Large intestine (tissue), 3 donors: ENCODE measurements at regions not wholly inside any gene's neighbourhood (a gene's known extent, or its start where the extent isn't known, plus 50 kb on each side); places are given as distances from the start of the nearest gene placed in this dataset.

Experiments
- DNase-seq, 2 donors: peaks; one replicate each; pipeline versions ENCODE4 v3.0.0 to v3.0.0-alpha.2; 2013
- H3K27ac ChIP-seq: one replicate; pipeline ENCODE4 v1.5.1; 2013; ENCODE audit warnings: low read length
- H3K27me3 ChIP-seq: 2 replicates; pipeline ENCODE4 v1.6.1; 2013; ENCODE audit warnings: low read length; ENCODE audit not compliant: control insufficient read depth, insufficient read depth
- H3K36me3 ChIP-seq: 2 replicates; pipeline ENCODE4 v1.6.1; 2013; ENCODE audit warnings: low read length; ENCODE audit not compliant: control insufficient read depth, insufficient read depth
- H3K4me1 ChIP-seq: one replicate; pipeline ENCODE4 v1.6.1; 2013; ENCODE audit warnings: low read length; ENCODE audit not compliant: control insufficient read depth, insufficient read depth
- H3K4me3 ChIP-seq: one replicate; pipeline ENCODE4 v1.5.1; 2013; ENCODE audit warnings: low read length
- H3K9me3 ChIP-seq: one replicate; pipeline ENCODE4 v1.6.1; 2013; ENCODE audit warnings: mild to moderate bottlenecking, low read depth, low read length, moderate library complexity; ENCODE audit not compliant: control insufficient read depth
- WGBS: methylation state at CpG from one replicate; pipeline ENCODE4 v1.1.5; 2013; ENCODE audit warnings: low lambda C conversion rate; ENCODE audit not compliant: insufficient coverage; 5-methylcytosine and 5-hydroxymethylcytosine counted together

GRCh38 chr4:3667258-3667657, 98.9 kb upstream of the ADRA2C start:
- Histone ChIP-seq H3K36me3 (no peaks in the 10 kb centered on the region), H3K9me3 (peaks cover 12% of the 10 kb centered on the region), H3K27me3 (no peaks in the 10 kb centered on the region), H3K4me3 (no peak overlapping the region), H3K27ac (no peak overlapping the region), H3K4me1 (no peaks in the 10 kb centered on the region)
- DNase-seq, result no peak
- no CpG with 5 or more reads among the region's 7 CpGs for WGBS

GRCh38 chr4:3666263-3666662, 99.9 kb upstream of the ADRA2C start:
- no peaks in the 10 kb centered on the region for H3K36me3 ChIP-seq
- 100% methylated on average over 1 of the region's 6 CpGs for WGBS
- no peaks in the 10 kb centered on the region for H3K4me1 ChIP-seq
- no peak for DNase-seq
- H3K27me3 ChIP-seq, result no peaks in the 10 kb centered on the region
- H3K9me3 ChIP-seq, result peaks cover 12% of the 10 kb centered on the region
- H3K27ac ChIP-seq, result no peak overlapping the region
- H3K4me3 ChIP-seq, result no peak overlapping the region

- WGBS, result 100% methylated on average over 1 of the region's 1 CpG
- H3K27ac ChIP-seq, result no peak overlapping the region
- H3K9me3 ChIP-seq, result peaks cover 12% of the 10 kb centered on the region
- H3K4me1 ChIP-seq, result no peaks in the 10 kb centered on the region
- no peaks in the 10 kb centered on the region for H3K36me3 ChIP-seq
- DNase-seq, result no peak
- H3K27me3 ChIP-seq, result peaks cover 2% of the 10 kb centered on the region
- no peak overlapping the region for H3K4me3 ChIP-seq
These were observed 100.8 kb upstream of the ADRA2C start for GRCh38 chr4:3665360-3665891.

- peaks cover 12% of the 10 kb centered on the region for H3K9me3 ChIP-seq
- WGBS, result no CpG with 5 or more reads among the region's 6 CpGs
- H3K4me1 ChIP-seq, result no peaks in the 10 kb centered on the region
- H3K36me3 ChIP-seq, result no peaks in the 10 kb centered on the region
- DNase-seq, result no peak
- H3K27me3 ChIP-seq, result peaks cover 10% of the 10 kb centered on the region
- no peak overlapping the region for H3K4me3 ChIP-seq
- no peak overlapping the region for H3K27ac ChIP-seq
These were observed 102.4 kb upstream of the ADRA2C start for GRCh38 chr4:3663791-3664190.

- no peak overlapping the region for H3K4me3 ChIP-seq
- peaks cover 9% of the 10 kb centered on the region for H3K9me3 ChIP-seq
- H3K27me3 ChIP-seq, result peaks cover 10% of the 10 kb centered on the region
- no CpG with 5 or more reads among the region's 16 CpGs for WGBS
- H3K27ac ChIP-seq, result no peak overlapping the region
- no peaks in the 10 kb centered on the region for H3K36me3 ChIP-seq
- no peaks in the 10 kb centered on the region for H3K4me1 ChIP-seq
- no peak for DNase-seq
These were observed 103.7 kb upstream of the ADRA2C start for GRCh38 chr4:3662516-3662915.

GRCh38 chr4:3661989-3662388, 104.2 kb upstream of the ADRA2C start:
- no peak for DNase-seq
- Histone ChIP-seq H3K36me3 (no peaks in the 10 kb centered on the region), H3K4me1 (no peaks in the 10 kb centered on the region), H3K4me3 (no peak overlapping the region), H3K9me3 (peaks cover 3% of the 10 kb centered on the region), H3K27ac (no peak overlapping the region), H3K27me3 (peaks cover 10% of the 10 kb centered on the region)
- WGBS, result no CpG with 5 or more reads among the region's 14 CpGs

GRCh38 chr4:3660928-3661515, 105.2 kb upstream of the ADRA2C start:
- H3K36me3 ChIP-seq, result no peaks in the 10 kb centered on the region
- H3K4me1 ChIP-seq, result no peaks in the 10 kb centered on the region
- no peaks in the 10 kb centered on the region for H3K9me3 ChIP-seq
- peaks cover 16% of the 10 kb centered on the region for H3K27me3 ChIP-seq
- no peak overlapping the region for H3K27ac ChIP-seq
- H3K4me3 ChIP-seq, result no peak overlapping the region
- WGBS, result no CpG with 5 or more reads among the region's 13 CpGs
- no peak for DNase-seq

- H3K27ac ChIP-seq, result no peak overlapping the region
- DNase-seq, result peak in 1 of 2 donors; percentile 20
- H3K36me3 ChIP-seq, result no peaks in the 10 kb centered on the region
- H3K27me3 ChIP-seq, result peaks cover 16% of the 10 kb centered on the region
- no peak overlapping the region for H3K4me3 ChIP-seq
- WGBS, result no CpG with 5 or more reads among the region's 23 CpGs
- H3K4me1 ChIP-seq, result no peaks in the 10 kb centered on the region
- H3K9me3 ChIP-seq, result no peaks in the 10 kb centered on the region
These were observed 105.9 kb upstream of the ADRA2C start for GRCh38 chr4:3660086-3660927.

GRCh38 chr4:3659131-3659530, 107.1 kb upstream of the ADRA2C start:
- H3K36me3 ChIP-seq, result no peaks in the 10 kb centered on the region
- H3K4me3 ChIP-seq, result no peak overlapping the region
- H3K27me3 ChIP-seq, result peaks cover 16% of the 10 kb centered on the region
- no CpG with 5 or more reads among the region's 9 CpGs for WGBS
- no peaks in the 10 kb centered on the region for H3K4me1 ChIP-seq
- H3K27ac ChIP-seq, result no peak overlapping the region
- no peaks in the 10 kb centered on the region for H3K9me3 ChIP-seq
- DNase-seq, result no peak

GRCh38 chr4:3658530-3658913, 107.7 kb upstream of the ADRA2C start:
- DNase-seq, result no peak
- no peaks in the 10 kb centered on the region for H3K9me3 ChIP-seq
- no peaks in the 10 kb centered on the region for H3K36me3 ChIP-seq
- peaks cover 19% of the 10 kb centered on the region for H3K27me3 ChIP-seq
- no peak overlapping the region for H3K4me3 ChIP-seq
- no peak overlapping the region for H3K27ac ChIP-seq
- no CpG with 5 or more reads among the region's 12 CpGs for WGBS
- H3K4me1 ChIP-seq, result no peaks in the 10 kb centered on the region
